GM12878 (cell line): ENCODE measurements at regions not wholly inside any gene's neighbourhood (a gene's known extent, or its start where the extent isn't known, plus 50 kb on each side); places are given as distances from the start of the nearest gene placed in this dataset.

Source experiments
- ATAC-seq: fragments of 200-7000 bp; cut with Tn5 transposase; 3 replicates; pipeline ENCODE4 v1.9.1; 2020; ENCODE audit warnings: mild to moderate bottlenecking, moderate library complexity
- BruUV-seq: library from RNA; stranded (reverse); fragments of 400-500 nt; replicated peaks from 2 replicates; lab custom pipeline; 2021; lab: Mats Ljungman, UMichigan
- CTCF ChIA-PET: fragments of 300-600 bp; sonication (Branson Sonifier 250); formaldehyde crosslinking; extraction: SDS; loops from one replicate; lab custom pipeline; 2021; ENCODE audit warnings: inconsistent platforms; lab: Yijun Ruan, JAX
- POLR2A ChIA-PET: fragments of 350-600 bp; formaldehyde crosslinking; extraction: SDS; loops from one replicate; lab custom pipeline; 2021; ENCODE audit warnings: inconsistent platforms; lab: Charles Lee
- RAD21 ChIA-PET: fragments of 300-600 bp; sonication (Branson Sonifier 250); formaldehyde crosslinking; loops from one replicate; lab custom pipeline; 2023; ENCODE audit warnings: antibody characterized with exemption; ENCODE audit not compliant: unreplicated experiment; lab: Charles Lee
- SMC1A ChIA-PET: fragments of 300-600 bp; sonication (Branson Sonifier 250); formaldehyde crosslinking; loops from one replicate; lab custom pipeline; 2023; ENCODE audit not compliant: unreplicated experiment, uncharacterized antibody; lab: Charles Lee
- DNase-seq: peaks from one replicate; pipeline ENCODE4 v3.0.0-alpha.2; 2011; ENCODE audit warnings: low read depth, low spot score
- FAIRE-seq: peaks from 3 replicates; lab custom pipeline; 2011; peaks lifted over from hg19 to GRCh38; lab: Jason Lieb, UNC
- H2AFZ ChIP-seq: 2 replicates; pipeline ENCODE4 v1.6.0; 2011; ENCODE audit warnings: low read depth, low read length, control low read depth; ENCODE audit not compliant: control insufficient read depth
- H3K27ac ChIP-seq: 2 replicates; pipeline ENCODE4 v1.5.1; 2011; ENCODE audit warnings: control low read depth; ENCODE audit not compliant: control insufficient read depth, insufficient read depth
- H3K27me3 ChIP-seq, 2 experiments: replicated peaks in 1 of 2; 2 replicates each; pipeline versions ENCODE4 v1.6.0 to v1.6.1; 2011; ENCODE audit warnings: low read length in 1 of 2; ENCODE audit not compliant: control insufficient read depth in 2 of 2, insufficient read depth in 2 of 2
- H3K36me3 ChIP-seq, 2 experiments: 2 replicates each; pipeline ENCODE4 v1.5.1; 2011; ENCODE audit warnings: low read length in 1 of 2; ENCODE audit not compliant: control insufficient read depth in 2 of 2, insufficient read depth in 2 of 2
- H3K4me1 ChIP-seq: 2 replicates; pipeline ENCODE4 v1.6.1; 2011; ENCODE audit warnings: mild to moderate bottlenecking, low read length, moderate library complexity, mixed read lengths; ENCODE audit not compliant: control insufficient read depth, insufficient read depth
- H3K4me2 ChIP-seq: 2 replicates; pipeline ENCODE4 v1.6.0; 2011; ENCODE audit warnings: control low read depth; ENCODE audit not compliant: control insufficient read depth, insufficient read depth
- H3K4me3 ChIP-seq: fragments of 200-600 bp; sonication (generic); 2 replicates; pipeline ENCODE4 v1.5.1; 2016
- H3K79me2 ChIP-seq: 2 replicates; pipeline ENCODE4 v1.6.0; 2011; ENCODE audit warnings: low read length; ENCODE audit not compliant: control insufficient read depth, insufficient read depth
- H3K9ac ChIP-seq: 2 replicates; pipeline ENCODE4 v1.8.0; 2011; ENCODE audit warnings: low read length, control low read depth, mixed read lengths; ENCODE audit not compliant: control insufficient read depth, insufficient read depth
- H3K9me3 ChIP-seq: replicated peaks from 3 replicates; pipeline ENCODE4 v1.5.1; 2011; ENCODE audit warnings: mild to moderate bottlenecking, low read length; ENCODE audit not compliant: control insufficient read depth, insufficient read depth
- H4K20me1 ChIP-seq: 2 replicates; pipeline ENCODE4 v1.6.0; 2011; ENCODE audit not compliant: control insufficient read depth, insufficient read depth
- BACH1 ChIP-seq: fragments of 450-650 bp; IDR thresholded peaks from 2 replicates; pipeline ENCODE4 v1.6.1; 2017; ENCODE audit warnings: mild to moderate bottlenecking, borderline replicate concordance
- E2F4 ChIP-seq: IDR thresholded peaks from 2 replicates; pipeline ENCODE4 v1.6.1; 2012; ENCODE audit warnings: low read depth, low read length, improper control_type of control experiment
- EGR1 ChIP-seq, 2 experiments: IDR thresholded peaks; 1 replicate in 1 of 2; 2 replicates in 1 of 2; pipeline ENCODE4 v1.6.1; 2011 to 2012; ENCODE audit warnings: low read depth in 2 of 2, low read length in 2 of 2, borderline replicate concordance in 1 of 2, mild to moderate bottlenecking in 1 of 2, moderate library complexity in 1 of 2
- HCFC1 ChIP-seq: fragments of 150-350 bp; IDR thresholded peaks from 2 replicates; pipeline ENCODE4 v1.6.1; 2014; ENCODE audit warnings: low read length
- KAT2A ChIP-seq: conservative IDR thresholded peaks from 2 replicates; pipeline ENCODE4 v1.6.1; 2011; ENCODE audit warnings: low read depth, low read length; ENCODE audit not compliant: control insufficient read depth
- PBX3 ChIP-seq: IDR thresholded peaks from 2 replicates; pipeline ENCODE4 v1.6.1; 2011; ENCODE audit warnings: mild to moderate bottlenecking, low read depth, low read length, moderate library complexity; ENCODE audit not compliant: insufficient replicate concordance
- RB1 ChIP-seq: fragments of 450-650 bp; formaldehyde crosslinking; IDR thresholded peaks from 2 replicates; pipeline ENCODE4 v1.6.1; 2017; ENCODE audit warnings: mild to moderate bottlenecking, borderline replicate concordance
- YY1 ChIP-seq: IDR thresholded peaks from 2 replicates; pipeline ENCODE4 v1.6.1; 2011; ENCODE audit warnings: low read depth, mild to moderate bottlenecking, low read length
- ZSCAN29 ChIP-seq: fragments of 450-650 bp; IDR thresholded peaks from 2 replicates; pipeline ENCODE4 v1.6.1; 2017; ENCODE audit warnings: mild to moderate bottlenecking, moderate library complexity
- WGBS: methylation state at CpG from one replicate; pipeline ENCODE4 v1.1.6; 2016; ENCODE audit warnings: low lambda C conversion rate; ENCODE audit not compliant: insufficient replicate concordance, insufficient coverage; ENCODE audit errors: missing lambda C conversion rate; 5-methylcytosine and 5-hydroxymethylcytosine counted together
- in situ Hi-C: fragments of 300-500 bp; cut with MboI; formaldehyde crosslinking; loops from 9 replicates; pipeline ENCODE4 v1.14.3; 2018; ENCODE audit warnings: mixed read lengths
- intact Hi-C: fragments of 100-400 bp; cut with micrococcal nuclease; formaldehyde crosslinking; loops from one replicate; pipeline ENCODE4 v1.14.2; 2022; ENCODE audit not compliant: unreplicated experiment
- TF ChIP-seq, protein P1 (sequence below): fragments of 450-650 bp; IDR thresholded peaks from 2 replicates; pipeline ENCODE4 v1.6.1; 2017; ENCODE audit warnings: borderline replicate concordance

GRCh38 chr11:23684701-23685100 lies 812.2 kb upstream of the LUZP2 start:
- ChIA-PET SMC1A (interaction anchor here (1.0 kb wide), 1 partner anchor 11 kb away, joined by 3 read pairs; no protein-coding TSS in a partner anchor), POLR2A (no interaction called here), RAD21 (no interaction called here), CTCF (no interaction called here)
- no TSS peak for BruUV-seq
- no peak overlapping the region for H3K9ac ChIP-seq
- no peak overlapping the region for H3K4me2 ChIP-seq
- H3K4me3 ChIP-seq: no peak overlapping the region
- no peak for DNase-seq
- no peaks in the 10 kb centered on the region for H3K27me3 ChIP-seq
- intact Hi-C loops (no loop called here), in situ Hi-C loops (no loop called here)
- WGBS: 27% methylated on average over 2 of the region's 2 CpGs
- no peak overlapping the region for H2AFZ ChIP-seq
- no peaks in the 10 kb centered on the region for H3K36me3 ChIP-seq
- no peak for TF ChIP-seq PBX3
- TF ChIP-seq RB1: no peak
- no peak for TF ChIP-seq KAT2A
- TF ChIP-seq E2F4: no peak
- no peak for TF ChIP-seq BACH1
- no peak for TF ChIP-seq HCFC1
- TF ChIP-seq, protein P1, sequence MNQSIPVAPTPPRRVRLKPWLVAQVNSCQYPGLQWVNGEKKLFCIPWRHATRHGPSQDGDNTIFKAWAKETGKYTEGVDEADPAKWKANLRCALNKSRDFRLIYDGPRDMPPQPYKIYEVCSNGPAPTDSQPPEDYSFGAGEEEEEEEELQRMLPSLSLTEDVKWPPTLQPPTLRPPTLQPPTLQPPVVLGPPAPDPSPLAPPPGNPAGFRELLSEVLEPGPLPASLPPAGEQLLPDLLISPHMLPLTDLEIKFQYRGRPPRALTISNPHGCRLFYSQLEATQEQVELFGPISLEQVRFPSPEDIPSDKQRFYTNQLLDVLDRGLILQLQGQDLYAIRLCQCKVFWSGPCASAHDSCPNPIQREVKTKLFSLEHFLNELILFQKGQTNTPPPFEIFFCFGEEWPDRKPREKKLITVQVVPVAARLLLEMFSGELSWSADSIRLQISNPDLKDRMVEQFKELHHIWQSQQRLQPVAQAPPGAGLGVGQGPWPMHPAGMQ: no peak
- no peak for TF ChIP-seq ZSCAN29
- no peak for TF ChIP-seq YY1
- no peak for TF ChIP-seq EGR1 (IDR thresholded peaks at IDR 0.05; ENCODE audit: borderline replicate concordance in 1 of 2, low read depth in 2 of 2, low read length in 2 of 2)
- no peaks in the 10 kb centered on the region for H3K9me3 ChIP-seq
- no peaks in the 10 kb centered on the region for H3K4me1 ChIP-seq
- FAIRE-seq: no peak
- no peak overlapping the region for H3K27ac ChIP-seq
- no peaks in the 10 kb centered on the region for H3K79me2 ChIP-seq
- ATAC-seq: no peak
- no peaks in the 10 kb centered on the region for H4K20me1 ChIP-seq
